GM12864 (cell line): ENCODE measurements at regions not wholly inside any gene's neighbourhood (a gene's known extent, or its start where the extent isn't known, plus 50 kb on each side); places are given as distances from the start of the nearest gene placed in this dataset.

Experiments
- DNase-seq: peaks from one replicate; pipeline ENCODE4 v3.0.0-alpha.2; 2011; ENCODE audit warnings: low read depth
- H3K4me3 ChIP-seq: 2 replicates; pipeline ENCODE4 v1.5.1; 2011; ENCODE audit warnings: mild to moderate bottlenecking, low read depth, low read length, control low read depth
- TF ChIP-seq, protein P1 (sequence below): IDR thresholded peaks from 2 replicates; pipeline ENCODE4 v1.5.1; 2011; ENCODE audit warnings: low read depth, mild to moderate bottlenecking, moderate library complexity, low read length, control low read depth, inconsistent platforms; ENCODE audit errors: missing control alignments

DNA sequence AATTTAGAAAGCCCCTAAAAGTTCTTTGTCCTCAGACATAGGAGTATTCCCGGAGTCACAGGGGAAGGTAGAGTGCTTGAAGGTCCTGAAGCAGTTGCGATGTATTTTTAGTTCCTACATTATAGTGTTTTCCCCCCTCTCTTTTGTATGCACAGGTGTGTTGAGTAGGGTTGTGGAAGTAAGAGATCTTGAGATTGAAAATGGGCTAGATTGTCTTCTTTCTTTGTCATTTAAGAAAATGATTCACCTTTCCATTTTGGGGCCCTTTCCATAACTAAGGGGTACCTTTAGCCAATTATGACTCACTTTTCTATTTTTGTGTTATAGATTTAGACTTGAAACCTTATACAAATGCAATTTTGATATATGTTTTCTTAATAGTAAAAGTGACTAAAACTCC lies 75.8 kb upstream of the AFF2 start:
- TF ChIP-seq, protein P1, sequence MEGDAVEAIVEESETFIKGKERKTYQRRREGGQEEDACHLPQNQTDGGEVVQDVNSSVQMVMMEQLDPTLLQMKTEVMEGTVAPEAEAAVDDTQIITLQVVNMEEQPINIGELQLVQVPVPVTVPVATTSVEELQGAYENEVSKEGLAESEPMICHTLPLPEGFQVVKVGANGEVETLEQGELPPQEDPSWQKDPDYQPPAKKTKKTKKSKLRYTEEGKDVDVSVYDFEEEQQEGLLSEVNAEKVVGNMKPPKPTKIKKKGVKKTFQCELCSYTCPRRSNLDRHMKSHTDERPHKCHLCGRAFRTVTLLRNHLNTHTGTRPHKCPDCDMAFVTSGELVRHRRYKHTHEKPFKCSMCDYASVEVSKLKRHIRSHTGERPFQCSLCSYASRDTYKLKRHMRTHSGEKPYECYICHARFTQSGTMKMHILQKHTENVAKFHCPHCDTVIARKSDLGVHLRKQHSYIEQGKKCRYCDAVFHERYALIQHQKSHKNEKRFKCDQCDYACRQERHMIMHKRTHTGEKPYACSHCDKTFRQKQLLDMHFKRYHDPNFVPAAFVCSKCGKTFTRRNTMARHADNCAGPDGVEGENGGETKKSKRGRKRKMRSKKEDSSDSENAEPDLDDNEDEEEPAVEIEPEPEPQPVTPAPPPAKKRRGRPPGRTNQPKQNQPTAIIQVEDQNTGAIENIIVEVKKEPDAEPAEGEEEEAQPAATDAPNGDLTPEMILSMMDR, result no peak
- DNase-seq, result no peak

GRCh38 chrX:148426467-148426866 lies 74.0 kb upstream of the AFF2 start:
- no peak for DNase-seq

More for the DNA sequence above, 75.8 kb upstream of the AFF2 start:
- H3K4me3 ChIP-seq, result no peak overlapping the region

DNA sequence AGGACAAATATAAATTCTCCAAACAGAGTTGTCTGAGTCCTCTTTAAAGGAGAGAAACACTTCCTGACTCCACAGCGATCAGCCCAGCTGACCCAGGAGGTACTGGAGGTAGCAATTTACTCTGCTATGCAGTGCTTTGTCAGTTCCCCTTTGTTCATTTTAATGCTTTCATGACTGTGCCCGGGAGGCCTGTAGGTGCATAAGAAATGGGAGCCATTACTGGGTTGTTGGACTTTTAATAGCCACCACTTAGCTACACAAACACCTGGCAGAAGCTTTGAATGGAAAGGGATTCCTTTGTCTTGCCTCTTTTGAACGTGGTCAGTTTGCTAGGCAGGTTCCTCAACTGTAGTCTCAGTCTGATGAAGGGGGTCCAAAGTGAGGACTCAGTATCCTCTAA lies 59.0 kb upstream of the AFF2 start:
- TF ChIP-seq, protein P1, result no peak
- H3K4me3 ChIP-seq, result no peak overlapping the region
- DNase-seq, result no peak

More at GRCh38 chrX:148426467-148426866, 74.0 kb upstream of the AFF2 start:
- TF ChIP-seq, protein P1, result no peak
- H3K4me3 ChIP-seq, result no peak overlapping the region

GRCh38 chrX:148443216-148443615 lies 57.2 kb upstream of the AFF2 start:
- H3K4me3 ChIP-seq, result no peak overlapping the region
- TF ChIP-seq, protein P1, result no peak

GRCh38 chrX:148448686-148449085 lies 51.7 kb upstream of the AFF2 start:
- no peak overlapping the region for H3K4me3 ChIP-seq
- TF ChIP-seq, protein P1, result no peak
- no peak for DNase-seq

More at GRCh38 chrX:148443216-148443615, 57.2 kb upstream of the AFF2 start:
- no peak for DNase-seq
